Activated T-helper 17 cell treated with anti-CD3 and anti-CD28 coated beads, Interleukin-2, amount 50 U/mL, for 72 hours (primary cell): ENCODE measurements at regions not wholly inside any gene's neighbourhood (a gene's known extent, or its start where the extent isn't known, plus 50 kb on each side); places are given as distances from the start of the nearest gene placed in this dataset.

Experiments used
- ATAC-seq: fragments of 150-1000 bp; cut with Tn5 transposase; replicated peaks from 2 replicates; pipeline ENCODE4 v1.10.0; 2021; ENCODE audit warnings: mild to moderate bottlenecking, moderate library complexity
- H3K27ac Mint-ChIP-seq: one replicate; pipeline ENCODE4 v1.8.0; 2022; ENCODE audit warnings: mixed read lengths
- H3K27me3 Mint-ChIP-seq: one replicate; pipeline ENCODE4 v1.8.0; 2022; ENCODE audit warnings: mixed read lengths
- H3K36me3 Mint-ChIP-seq: one replicate; pipeline ENCODE4 v1.8.0; 2022; ENCODE audit warnings: low read depth, mild to moderate bottlenecking, mixed read lengths
- H3K4me1 Mint-ChIP-seq: one replicate; pipeline ENCODE4 v1.8.0; 2022; ENCODE audit warnings: mixed read lengths
- H3K4me3 Mint-ChIP-seq: one replicate; pipeline ENCODE4 v1.8.0; 2022; ENCODE audit warnings: mild to moderate bottlenecking, mixed read lengths
- H3K9me3 Mint-ChIP-seq: one replicate; pipeline ENCODE4 v1.8.0; 2022; ENCODE audit warnings: mixed read lengths

DNA sequence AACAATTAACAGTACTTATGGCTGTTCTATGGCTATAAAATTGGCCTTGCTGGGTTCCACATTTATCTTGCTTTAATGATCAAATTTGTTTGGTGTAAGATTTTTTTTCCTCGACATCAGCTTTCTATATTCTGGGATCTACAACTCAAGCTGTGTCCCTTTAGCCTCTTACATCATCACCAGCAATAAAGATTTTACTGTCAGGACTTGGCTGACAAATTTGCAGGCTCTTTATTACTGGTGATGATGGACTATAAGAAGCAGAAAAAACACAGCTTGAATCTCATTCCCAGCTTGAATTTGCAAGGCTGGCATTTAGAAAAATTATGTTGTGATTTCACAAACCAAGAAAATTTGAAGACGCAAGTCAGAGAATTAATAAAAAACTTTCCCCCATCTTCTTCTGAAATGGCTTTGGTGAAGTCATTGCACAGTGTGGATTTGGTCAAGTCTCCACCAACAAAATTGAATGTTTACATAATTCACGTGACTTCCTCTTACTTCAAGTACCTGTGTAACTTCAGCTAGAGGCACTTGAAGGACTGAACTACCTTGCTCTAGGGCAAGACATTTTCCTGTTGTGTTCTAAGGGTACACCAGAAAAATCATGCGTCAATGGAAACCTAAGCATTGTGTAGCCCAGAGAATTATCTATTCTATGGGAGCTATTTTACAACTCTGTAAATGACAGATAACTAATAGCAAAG lies 175.0 kb downstream of the CBLN4 start:
- H3K4me3 Mint-ChIP-seq, result no peak overlapping the region
- H3K27me3 Mint-ChIP-seq, result no peaks in the 10 kb centered on the region
- no peaks in the 10 kb centered on the region for H3K36me3 Mint-ChIP-seq

DNA sequence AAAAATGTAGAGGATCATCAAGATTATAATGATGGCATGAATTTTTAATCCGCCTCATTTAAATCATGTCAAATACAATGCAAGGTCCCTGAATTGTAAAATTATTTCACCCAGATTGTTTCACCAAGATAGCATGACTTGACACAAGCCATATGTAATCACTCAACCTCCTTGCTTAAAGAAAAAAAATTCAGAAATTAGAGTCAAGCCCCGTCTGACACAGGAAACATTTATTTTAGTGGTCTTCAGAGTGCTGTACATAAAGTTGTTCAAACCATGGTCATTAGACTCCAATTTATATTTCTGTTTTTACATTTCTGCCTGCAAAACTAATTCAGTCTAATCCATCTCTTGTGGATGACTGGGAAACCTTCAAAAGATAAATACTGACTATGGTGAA lies 200.2 kb downstream of the CBLN4 start:
- Mint-ChIP-seq H3K27ac (no peak overlapping the region), H3K9me3 (peaks cover 9% of the 10 kb centered on the region), H3K4me3 (no peak overlapping the region), H3K27me3 (no peaks in the 10 kb centered on the region), H3K36me3 (no peaks in the 10 kb centered on the region), H3K4me1 (no peaks in the 10 kb centered on the region)
- no peak for ATAC-seq

More for the DNA sequence above, 175.0 kb downstream of the CBLN4 start:
- ATAC-seq, result no peak
- Mint-ChIP-seq H3K27ac (no peak overlapping the region), H3K4me1 (no peaks in the 10 kb centered on the region), H3K9me3 (peaks cover 3% of the 10 kb centered on the region)

DNA sequence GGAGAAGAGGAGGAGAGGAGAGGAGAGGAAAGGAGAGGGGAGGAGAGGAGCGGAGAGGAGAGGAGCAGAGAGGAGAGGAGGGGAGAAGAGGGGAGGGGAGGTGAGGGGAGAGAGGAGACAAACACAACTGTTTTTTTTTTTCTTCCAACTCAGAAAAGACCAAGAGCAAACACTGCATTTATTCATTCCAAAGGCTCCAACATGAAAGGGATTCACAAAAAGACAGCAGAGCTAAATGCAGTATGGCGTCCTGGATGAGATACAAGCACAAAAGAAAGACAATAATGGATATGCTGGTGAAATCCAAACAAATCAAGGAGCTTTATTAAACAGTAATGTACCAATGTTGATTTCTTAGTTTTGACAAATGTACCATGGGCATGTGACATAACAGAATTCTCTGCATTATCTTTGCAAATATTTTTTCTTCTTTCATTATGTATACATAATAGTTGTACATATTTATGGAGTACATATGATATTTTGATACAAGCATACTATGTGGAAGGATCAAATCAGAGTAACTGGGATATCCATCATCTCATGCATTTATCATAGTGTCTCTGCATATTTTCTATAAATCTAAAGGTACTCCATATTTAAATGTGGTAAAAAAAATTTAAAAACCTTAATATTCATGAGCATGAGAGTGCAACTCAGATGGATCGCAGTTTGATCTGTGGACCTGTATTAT lies 204.6 kb downstream of the CBLN4 start:
- Mint-ChIP-seq H3K27ac (no peak overlapping the region), H3K27me3 (no peaks in the 10 kb centered on the region), H3K4me3 (no peak overlapping the region), H3K36me3 (no peaks in the 10 kb centered on the region), H3K4me1 (no peaks in the 10 kb centered on the region), H3K9me3 (peaks cover 21% of the 10 kb centered on the region)
- no peak for ATAC-seq

DNA sequence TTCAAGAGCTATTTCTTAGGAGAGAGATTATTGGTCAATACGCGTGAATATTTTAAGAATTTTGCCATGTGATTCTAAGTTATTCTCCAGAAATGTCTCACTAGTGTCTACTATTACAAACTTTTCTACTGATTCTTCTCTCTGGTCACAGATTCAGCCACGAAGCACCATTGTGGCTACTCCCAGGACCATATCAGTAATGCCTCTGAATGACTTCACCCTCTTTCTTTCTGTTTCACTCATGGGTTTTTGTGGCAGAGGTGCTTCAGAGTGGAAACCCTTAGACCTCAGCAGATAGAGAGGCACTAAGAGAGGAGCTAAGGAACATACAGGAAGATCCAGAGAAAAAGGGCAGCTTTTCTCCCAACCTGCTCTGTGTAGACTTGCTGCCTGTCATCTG lies 211.3 kb downstream of the CBLN4 start:
- Mint-ChIP-seq H3K27me3 (no peaks in the 10 kb centered on the region), H3K4me3 (no peak overlapping the region), H3K27ac (no peak overlapping the region), H3K9me3 (peaks cover 14% of the 10 kb centered on the region), H3K4me1 (no peaks in the 10 kb centered on the region), H3K36me3 (no peaks in the 10 kb centered on the region)
- no peak for ATAC-seq

DNA sequence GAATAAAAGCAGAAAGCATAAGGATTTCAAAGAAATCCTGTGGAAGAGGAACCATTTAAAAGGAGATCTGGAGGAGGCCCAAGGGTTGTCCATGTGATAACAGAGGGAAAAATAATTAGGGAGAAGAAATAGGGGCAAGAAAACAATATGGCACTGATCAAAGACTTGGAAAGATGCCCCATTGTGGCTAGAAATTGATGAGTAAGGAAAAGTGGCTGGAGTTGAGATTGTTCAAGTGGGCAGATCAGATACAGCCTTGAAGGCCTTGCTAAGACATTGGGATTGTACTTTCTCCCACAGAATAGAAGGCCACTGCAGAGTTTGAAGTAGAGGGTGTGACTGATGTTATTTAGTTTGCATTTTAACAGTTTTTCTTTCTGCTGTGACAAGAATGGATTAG lies 213.3 kb downstream of the CBLN4 start:
- no peaks in the 10 kb centered on the region for H3K4me1 Mint-ChIP-seq
- H3K4me3 Mint-ChIP-seq, result no peak overlapping the region
- H3K9me3 Mint-ChIP-seq, result peaks cover 18% of the 10 kb centered on the region
- H3K36me3 Mint-ChIP-seq, result no peaks in the 10 kb centered on the region
- ATAC-seq, result no peak
- no peak overlapping the region for H3K27ac Mint-ChIP-seq
- no peaks in the 10 kb centered on the region for H3K27me3 Mint-ChIP-seq

DNA sequence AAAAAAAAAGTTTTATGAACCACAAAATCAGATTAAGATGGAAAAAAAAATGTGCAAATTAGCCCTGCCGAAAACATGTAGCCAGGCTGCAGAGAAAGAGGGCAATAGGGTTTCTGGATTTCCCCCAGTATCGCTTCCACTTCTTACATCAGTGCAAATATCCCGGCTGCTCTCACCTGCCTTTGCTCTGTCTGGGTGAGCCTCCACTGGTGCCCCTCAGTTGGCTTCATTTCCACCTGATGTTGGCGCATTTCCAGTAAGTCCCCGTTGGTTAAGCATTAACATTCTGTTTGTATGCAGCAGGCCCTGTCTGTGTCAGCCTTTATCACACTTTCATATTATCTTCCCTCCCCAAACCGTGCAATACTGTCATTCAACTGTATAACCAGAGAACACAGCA lies 215.1 kb downstream of the CBLN4 start:
- Mint-ChIP-seq H3K27ac (no peak overlapping the region), H3K36me3 (no peaks in the 10 kb centered on the region), H3K9me3 (peaks cover 12% of the 10 kb centered on the region), H3K4me1 (no peaks in the 10 kb centered on the region), H3K4me3 (no peak overlapping the region), H3K27me3 (no peaks in the 10 kb centered on the region)
- ATAC-seq, result no peak

DNA sequence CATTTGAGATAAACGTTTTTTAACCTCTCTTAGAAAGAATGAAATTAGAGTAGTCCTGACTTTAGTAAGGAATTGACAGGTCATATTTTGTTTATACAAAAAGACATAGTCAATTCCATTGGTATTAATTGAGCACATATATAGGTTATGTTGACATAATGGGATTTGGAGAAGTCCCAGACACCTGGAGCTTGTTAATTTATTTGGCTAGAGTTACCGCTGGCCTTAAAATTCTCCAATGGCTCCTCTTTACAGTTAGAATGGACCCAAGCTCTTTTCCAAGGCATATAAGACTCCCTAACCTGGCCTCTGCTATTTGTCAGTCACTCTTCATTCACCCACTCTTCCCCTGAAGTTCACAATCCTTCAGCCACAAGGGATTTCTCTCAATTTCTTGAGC lies 221.3 kb downstream of the CBLN4 start:
- Mint-ChIP-seq H3K4me3 (no peak overlapping the region), H3K4me1 (no peaks in the 10 kb centered on the region), H3K9me3 (peaks cover 14% of the 10 kb centered on the region), H3K36me3 (no peaks in the 10 kb centered on the region), H3K27me3 (no peaks in the 10 kb centered on the region), H3K27ac (no peak overlapping the region)
- no peak for ATAC-seq

DNA sequence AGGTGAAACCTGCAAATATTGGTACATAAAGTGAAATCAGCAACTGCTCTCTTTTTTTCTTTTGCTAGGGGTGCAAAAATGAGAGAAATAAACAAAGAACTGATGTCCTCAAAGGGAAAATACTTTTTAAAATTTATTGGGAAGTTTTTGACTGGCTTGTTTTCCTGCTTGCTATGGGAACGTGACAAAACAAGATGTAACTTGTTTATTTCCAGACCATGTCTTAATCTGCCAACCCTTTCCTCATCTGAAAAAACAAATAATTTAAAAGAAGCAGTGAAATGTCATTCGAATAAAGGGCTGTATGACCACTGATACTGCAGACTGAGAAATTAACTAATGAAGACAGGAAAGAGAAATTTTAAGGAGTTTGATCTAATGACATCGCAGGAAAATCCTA lies 221.9 kb downstream of the CBLN4 start:
- peaks cover 14% of the 10 kb centered on the region for H3K9me3 Mint-ChIP-seq
- no peaks in the 10 kb centered on the region for H3K4me1 Mint-ChIP-seq
- H3K36me3 Mint-ChIP-seq, result no peaks in the 10 kb centered on the region
- H3K27me3 Mint-ChIP-seq, result no peaks in the 10 kb centered on the region
- no peak overlapping the region for H3K27ac Mint-ChIP-seq
- no peak overlapping the region for H3K4me3 Mint-ChIP-seq
- no peak for ATAC-seq

DNA sequence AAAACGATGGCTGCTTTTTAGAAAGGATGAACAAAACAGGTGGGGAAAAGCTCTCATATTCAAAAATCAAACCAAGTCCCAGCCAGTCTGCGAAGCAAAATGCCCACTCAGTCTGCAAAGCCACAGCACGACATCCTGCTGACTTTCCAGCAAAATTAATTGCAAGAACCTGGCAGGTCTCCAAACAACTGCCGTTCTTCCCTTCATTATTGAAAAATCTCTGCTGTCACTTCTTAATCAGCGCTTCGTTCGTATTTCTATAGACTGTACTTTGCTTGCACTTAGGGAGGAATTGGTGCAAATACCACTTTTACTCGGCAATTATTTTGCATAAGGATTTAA lies 222.4 kb downstream of the CBLN4 start:
- Mint-ChIP-seq H3K27ac (no peak overlapping the region), H3K9me3 (peaks cover 13% of the 10 kb centered on the region), H3K27me3 (no peaks in the 10 kb centered on the region), H3K36me3 (no peaks in the 10 kb centered on the region), H3K4me1 (no peaks in the 10 kb centered on the region), H3K4me3 (no peak overlapping the region)
- no peak for ATAC-seq

DNA sequence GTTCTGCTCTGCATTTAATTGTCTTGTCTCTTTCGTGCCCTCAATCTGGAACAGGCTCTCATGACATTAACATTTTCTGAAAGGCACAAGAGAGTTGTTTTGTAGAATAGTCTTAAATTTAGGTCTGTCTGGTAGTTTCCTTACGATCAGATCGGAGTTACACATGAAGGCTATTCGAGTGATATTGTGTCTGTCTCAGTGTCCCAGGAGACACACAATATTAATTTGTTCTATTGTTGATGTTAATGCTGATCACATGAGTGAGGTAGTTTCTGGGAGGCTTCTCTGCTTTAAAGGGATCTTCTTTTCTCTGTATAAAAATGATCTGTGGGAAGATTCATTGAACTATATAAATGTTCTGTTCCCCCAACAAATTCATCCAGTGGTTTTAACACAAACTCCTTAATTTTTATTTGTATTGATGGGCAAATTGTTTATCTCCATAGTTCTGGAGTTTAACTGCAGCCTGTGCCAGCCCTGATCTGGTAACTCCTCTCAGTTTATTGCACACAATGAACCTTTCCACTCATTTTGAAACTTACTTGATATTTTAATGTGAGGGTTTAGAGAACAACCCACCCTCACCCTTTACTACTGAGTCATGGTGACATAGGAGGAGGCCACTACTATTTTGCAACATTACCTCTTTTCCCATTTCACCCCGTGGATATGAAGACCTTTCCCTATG lies 223.0 kb downstream of the CBLN4 start:
- no peak overlapping the region for H3K27ac Mint-ChIP-seq
- H3K9me3 Mint-ChIP-seq, result peaks cover 10% of the 10 kb centered on the region
- no peak overlapping the region for H3K4me3 Mint-ChIP-seq
- ATAC-seq, result no peak
- H3K36me3 Mint-ChIP-seq, result no peaks in the 10 kb centered on the region
- H3K27me3 Mint-ChIP-seq, result no peaks in the 10 kb centered on the region
- H3K4me1 Mint-ChIP-seq, result no peaks in the 10 kb centered on the region

DNA sequence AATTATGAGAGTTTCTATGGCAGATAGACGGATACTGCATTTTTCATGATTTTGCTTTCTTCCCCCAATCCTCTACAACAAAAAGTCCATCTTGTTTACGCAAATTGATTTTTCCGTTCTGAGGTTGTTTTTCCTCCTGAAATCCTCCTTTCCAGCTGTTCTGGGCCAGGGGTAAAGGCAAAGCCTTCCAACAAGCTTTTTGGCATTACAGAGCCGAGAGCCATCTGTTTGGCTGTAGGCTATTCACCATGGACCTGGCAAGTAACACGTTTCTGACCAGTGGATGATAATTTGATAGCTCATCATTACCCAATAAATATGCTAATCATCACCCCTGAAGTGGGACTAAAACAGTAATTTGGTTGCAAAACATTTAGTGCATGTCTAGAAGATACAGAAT lies 226.5 kb downstream of the CBLN4 start:
- Mint-ChIP-seq H3K4me1 (no peaks in the 10 kb centered on the region), H3K4me3 (no peak overlapping the region), H3K9me3 (peaks cover 6% of the 10 kb centered on the region), H3K27me3 (no peaks in the 10 kb centered on the region), H3K27ac (no peak overlapping the region), H3K36me3 (no peaks in the 10 kb centered on the region)
- ATAC-seq, result no peak

DNA sequence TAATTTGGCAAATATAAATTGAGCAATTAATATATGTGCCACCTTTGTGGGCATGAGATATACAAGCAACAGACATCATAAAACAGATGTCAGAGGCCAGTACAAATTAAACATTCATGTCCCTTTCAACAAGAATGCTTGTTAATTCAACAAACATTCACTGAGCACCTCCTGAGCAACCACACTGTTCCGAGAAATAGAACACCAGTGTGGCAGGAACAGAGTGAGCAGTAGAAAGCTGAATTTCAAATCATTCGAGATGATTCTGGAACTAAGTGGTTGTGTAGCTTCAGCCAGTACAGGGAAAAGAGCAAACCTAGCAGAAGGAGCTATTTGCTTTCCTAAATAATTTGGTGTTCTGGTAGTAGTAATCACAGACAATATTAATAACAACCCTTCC lies 227.7 kb downstream of the CBLN4 start:
- H3K4me1 Mint-ChIP-seq, result no peaks in the 10 kb centered on the region
- ATAC-seq, result no peak
- H3K36me3 Mint-ChIP-seq, result no peaks in the 10 kb centered on the region
- H3K9me3 Mint-ChIP-seq, result peaks cover 6% of the 10 kb centered on the region
- H3K27ac Mint-ChIP-seq, result no peak overlapping the region
- no peak overlapping the region for H3K4me3 Mint-ChIP-seq
- no peaks in the 10 kb centered on the region for H3K27me3 Mint-ChIP-seq

DNA sequence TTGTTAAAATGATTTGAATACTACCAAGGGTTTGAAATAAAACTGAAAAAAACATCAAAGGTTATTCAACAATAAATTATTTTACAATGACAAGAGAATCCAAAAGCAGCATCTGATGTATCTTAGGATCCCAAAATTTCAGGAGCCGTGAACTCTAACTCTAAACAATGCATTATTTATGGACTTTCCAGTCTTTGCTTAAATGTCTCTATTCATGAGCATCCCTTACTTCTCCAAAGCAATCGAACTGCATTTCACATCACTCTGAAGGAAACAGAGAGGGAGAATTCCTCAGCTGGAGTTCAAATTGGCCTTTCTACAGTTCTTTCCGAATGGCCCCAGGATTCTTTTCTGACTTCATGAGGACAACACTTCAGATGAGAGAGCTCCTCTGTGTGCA lies 229.1 kb downstream of the CBLN4 start:
- H3K27me3 Mint-ChIP-seq, result no peaks in the 10 kb centered on the region
- no peak overlapping the region for H3K4me3 Mint-ChIP-seq

DNA sequence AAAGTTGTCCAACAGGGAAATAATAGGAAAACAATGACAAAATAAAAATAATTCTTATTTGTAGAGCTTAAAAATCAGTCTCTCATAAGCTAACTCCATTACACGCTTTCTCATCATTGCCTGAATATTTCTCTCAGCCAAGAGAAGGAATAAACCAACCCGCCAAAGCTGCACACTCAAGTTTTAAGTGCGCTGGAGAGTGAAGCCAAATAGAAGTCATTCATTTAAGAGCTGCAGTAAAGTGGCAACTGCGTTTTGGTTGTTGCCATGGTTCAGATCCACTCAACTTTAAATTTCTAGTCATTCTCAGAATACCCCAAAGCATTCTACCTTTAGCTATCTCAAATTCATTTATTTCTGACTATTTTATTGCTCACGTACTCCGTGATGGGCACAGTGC lies 230.7 kb downstream of the CBLN4 start:
- Mint-ChIP-seq H3K27me3 (no peaks in the 10 kb centered on the region), H3K36me3 (no peaks in the 10 kb centered on the region), H3K9me3 (peaks cover 3% of the 10 kb centered on the region), H3K4me1 (no peaks in the 10 kb centered on the region), H3K27ac (no peak overlapping the region), H3K4me3 (no peak overlapping the region)
- no peak for ATAC-seq

More for the DNA sequence above, 229.1 kb downstream of the CBLN4 start:
- Mint-ChIP-seq H3K9me3 (peaks cover 3% of the 10 kb centered on the region), H3K27ac (no peak overlapping the region), H3K4me1 (no peaks in the 10 kb centered on the region), H3K36me3 (no peaks in the 10 kb centered on the region)
- no peak for ATAC-seq

DNA sequence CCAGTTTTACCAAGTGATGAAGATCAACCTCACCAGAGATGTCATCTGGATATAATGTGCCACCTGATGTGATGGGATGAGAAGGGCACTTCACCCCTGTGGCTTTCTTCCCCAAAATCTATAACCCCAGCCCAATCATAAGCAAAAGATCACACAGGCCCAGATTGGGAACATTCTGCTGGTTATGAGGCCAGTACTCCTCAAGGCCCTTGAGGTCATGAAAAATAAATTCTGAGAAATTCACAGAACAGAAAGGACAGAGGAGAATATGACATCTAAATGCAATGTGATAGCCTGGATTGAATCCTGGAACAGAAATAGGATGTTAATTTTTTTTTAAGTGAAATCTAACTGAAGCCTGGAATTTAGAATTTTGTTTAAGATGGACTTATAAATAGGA lies 243.5 kb downstream of the CBLN4 start:
- Mint-ChIP-seq H3K27me3 (no peaks in the 10 kb centered on the region), H3K9me3 (peaks cover 15% of the 10 kb centered on the region), H3K36me3 (no peaks in the 10 kb centered on the region), H3K27ac (no peak overlapping the region), H3K4me1 (no peaks in the 10 kb centered on the region), H3K4me3 (no peak overlapping the region)
- no peak for ATAC-seq
